ENCODE measurements at regions not wholly inside any gene's neighbourhood (a gene's known extent, or its start where the extent isn't known, plus 50 kb on each side); places are given as distances from the start of the nearest gene placed in this dataset.
"Not testable (repeated sequence)": the region's sequence is repeated elsewhere in the genome, so short reads cannot be mapped to it uniquely, and the experiment has no call there.

DNA sequence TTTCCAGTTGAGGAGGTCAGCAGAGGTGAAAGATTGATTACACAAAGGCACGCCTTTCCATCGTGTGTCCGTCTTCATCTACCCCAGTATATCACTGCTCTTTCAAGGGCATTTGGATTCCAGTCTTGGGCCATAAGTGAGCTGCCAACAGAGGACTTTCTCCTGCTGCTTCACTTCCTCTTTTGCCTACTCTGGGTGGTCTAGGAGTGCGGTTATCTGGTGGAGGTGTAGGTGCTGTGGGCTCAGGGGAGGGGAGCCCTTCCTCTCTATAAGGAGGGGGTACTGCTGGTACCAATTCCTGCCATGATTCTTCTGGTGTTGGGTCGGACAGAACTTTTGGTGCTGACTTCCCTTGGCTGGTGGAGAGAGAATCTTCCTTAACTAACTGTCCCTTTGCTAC is 83.1 kb upstream of the VEPH1 start:
- no peak for DNase-seq (ENCODE audit: low spot score in 2 of 2, unreplicated experiment in 2 of 2)
- H3K27me3 Mint-ChIP-seq (ENCODE audit: low read depth): peaks cover 7% of the 10 kb centered on the region
- TF ChIP-seq, protein P1, sequence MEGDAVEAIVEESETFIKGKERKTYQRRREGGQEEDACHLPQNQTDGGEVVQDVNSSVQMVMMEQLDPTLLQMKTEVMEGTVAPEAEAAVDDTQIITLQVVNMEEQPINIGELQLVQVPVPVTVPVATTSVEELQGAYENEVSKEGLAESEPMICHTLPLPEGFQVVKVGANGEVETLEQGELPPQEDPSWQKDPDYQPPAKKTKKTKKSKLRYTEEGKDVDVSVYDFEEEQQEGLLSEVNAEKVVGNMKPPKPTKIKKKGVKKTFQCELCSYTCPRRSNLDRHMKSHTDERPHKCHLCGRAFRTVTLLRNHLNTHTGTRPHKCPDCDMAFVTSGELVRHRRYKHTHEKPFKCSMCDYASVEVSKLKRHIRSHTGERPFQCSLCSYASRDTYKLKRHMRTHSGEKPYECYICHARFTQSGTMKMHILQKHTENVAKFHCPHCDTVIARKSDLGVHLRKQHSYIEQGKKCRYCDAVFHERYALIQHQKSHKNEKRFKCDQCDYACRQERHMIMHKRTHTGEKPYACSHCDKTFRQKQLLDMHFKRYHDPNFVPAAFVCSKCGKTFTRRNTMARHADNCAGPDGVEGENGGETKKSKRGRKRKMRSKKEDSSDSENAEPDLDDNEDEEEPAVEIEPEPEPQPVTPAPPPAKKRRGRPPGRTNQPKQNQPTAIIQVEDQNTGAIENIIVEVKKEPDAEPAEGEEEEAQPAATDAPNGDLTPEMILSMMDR (IDR thresholded peaks at IDR 0.05; ENCODE audit: unreplicated experiment): no peak
- H3K4me1 Mint-ChIP-seq: peaks cover 16% of the 10 kb centered on the region
- peaks cover 4% of the 10 kb centered on the region for H3K9me3 Mint-ChIP-seq
- H3K36me3 Mint-ChIP-seq: no peaks in the 10 kb centered on the region
- H3K4me3 Mint-ChIP-seq: no peak overlapping the region
- no peak overlapping the region for H3K27ac Mint-ChIP-seq

DNA sequence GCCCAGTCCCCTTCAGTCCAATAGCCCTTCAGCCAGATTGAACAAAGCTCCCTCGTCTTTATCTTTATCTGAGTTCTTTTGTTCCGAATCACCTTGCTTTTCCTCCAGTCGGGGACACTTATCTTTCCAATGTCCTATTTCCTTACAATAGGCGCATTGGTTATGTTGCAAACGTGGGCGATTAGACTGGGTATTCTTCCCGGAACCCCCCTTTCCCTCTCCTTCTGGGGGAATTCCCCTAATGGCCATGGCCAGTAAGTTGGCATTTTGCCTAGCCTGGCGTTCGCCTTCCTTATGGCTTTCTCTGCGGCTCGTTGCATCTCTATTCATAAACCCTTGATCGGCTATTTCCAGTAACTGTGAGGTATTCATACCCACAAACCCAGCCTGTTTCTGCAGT is 82.2 kb upstream of the VEPH1 start:
- peaks cover 13% of the 10 kb centered on the region for H3K4me1 Mint-ChIP-seq

DNA sequence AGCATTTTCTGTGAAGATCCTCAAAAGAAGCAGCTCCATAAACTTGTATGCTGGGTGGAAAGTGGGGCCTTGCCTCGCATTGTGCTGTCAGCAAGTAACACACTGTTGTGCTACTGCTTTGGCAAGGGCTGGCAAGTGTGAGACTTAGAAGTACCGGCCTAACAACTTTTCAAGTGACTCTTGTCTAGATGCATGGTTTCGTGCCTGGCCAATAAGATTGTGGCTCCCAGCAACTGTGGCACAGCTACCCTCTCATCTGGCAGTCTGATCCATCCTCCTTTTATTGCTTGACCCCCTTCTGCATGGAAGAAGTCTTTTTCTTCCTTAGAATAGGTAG is 79.4 kb upstream of the VEPH1 start:
- Mint-ChIP-seq H3K4me3 (no peak overlapping the region), H3K27me3 (ENCODE audit: low read depth) (peaks cover 2% of the 10 kb centered on the region), H3K9me3 (peaks cover 9% of the 10 kb centered on the region), H3K36me3 (no peaks in the 10 kb centered on the region), H3K4me1 (no peaks in the 10 kb centered on the region), H3K27ac (no peak overlapping the region)
- TF ChIP-seq, protein P1 (IDR thresholded peaks at IDR 0.05; ENCODE audit: unreplicated experiment): no peak
- no peak for DNase-seq (ENCODE audit: low spot score in 2 of 2, unreplicated experiment in 2 of 2)

More for the DNA sequence above, 82.2 kb upstream of the VEPH1 start:
- peaks cover 4% of the 10 kb centered on the region for H3K9me3 Mint-ChIP-seq
- TF ChIP-seq, protein P1 (IDR thresholded peaks at IDR 0.05; ENCODE audit: unreplicated experiment): no peak
- H3K4me3 Mint-ChIP-seq: no peak overlapping the region
- DNase-seq (ENCODE audit: low spot score in 2 of 2, unreplicated experiment in 2 of 2): no peak
- H3K36me3 Mint-ChIP-seq: no peaks in the 10 kb centered on the region
- peaks cover 2% of the 10 kb centered on the region for H3K27me3 Mint-ChIP-seq (ENCODE audit: low read depth)
- H3K27ac Mint-ChIP-seq: no peak overlapping the region

DNA sequence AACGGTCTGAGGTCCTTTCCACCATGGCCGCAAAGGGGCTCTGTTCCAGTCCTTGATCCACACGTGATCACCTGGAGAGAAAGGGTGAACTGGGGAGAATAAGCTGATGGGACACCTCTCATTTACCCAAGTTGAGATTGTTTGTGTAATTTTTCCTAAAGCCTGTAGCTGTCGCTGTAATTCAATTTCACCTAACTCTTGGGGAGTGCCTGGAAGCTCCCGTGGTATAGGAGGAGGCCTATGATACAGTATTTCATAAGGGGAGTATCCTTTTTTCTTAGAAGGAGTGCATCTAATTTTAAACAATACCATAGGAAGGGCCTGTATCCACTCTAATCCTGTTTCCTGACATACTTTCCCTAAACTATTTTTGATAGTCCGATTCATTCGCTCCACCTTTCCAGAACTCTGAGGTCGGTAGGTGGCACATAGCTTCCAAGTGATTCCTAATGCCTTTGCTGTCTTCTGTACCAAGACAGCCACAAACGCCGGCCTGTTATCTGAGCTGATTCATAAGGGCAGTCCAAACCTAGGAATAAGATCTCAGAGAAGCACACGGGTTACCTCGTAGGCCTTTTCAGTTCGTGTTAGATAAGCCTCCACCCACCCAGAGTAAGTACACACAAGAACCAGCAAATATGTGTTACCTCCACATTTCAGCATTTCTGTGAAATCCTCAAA is 78.9 kb upstream of the VEPH1 start:
- not testable (repeated sequence) for H3K9me3 Mint-ChIP-seq; H3K27ac Mint-ChIP-seq; DNase-seq (ENCODE audit: low spot score in 2 of 2, unreplicated experiment in 2 of 2); H3K4me3 Mint-ChIP-seq; H3K27me3 Mint-ChIP-seq (ENCODE audit: low read depth); H3K36me3 Mint-ChIP-seq; H3K4me1 Mint-ChIP-seq

DNA sequence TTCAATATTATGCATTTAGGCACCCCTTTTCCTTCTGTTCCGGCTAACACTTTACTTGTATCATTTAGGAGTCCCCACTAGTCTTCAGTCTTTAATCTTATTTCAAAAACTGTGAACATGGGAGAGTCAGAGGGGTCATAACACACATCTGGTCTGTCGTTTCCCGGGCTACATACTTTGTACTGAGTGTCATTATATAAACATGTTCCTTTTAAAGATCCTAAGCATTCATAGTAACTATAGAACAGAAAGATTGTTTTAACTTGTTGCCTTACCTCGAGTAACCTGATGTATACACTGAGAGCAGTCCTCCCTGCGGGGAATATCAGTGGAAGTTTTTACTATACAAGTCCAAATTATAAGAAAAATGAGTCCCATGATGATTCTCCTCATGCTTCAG is 78.2 kb upstream of the VEPH1 start:
- Mint-ChIP-seq H3K4me3 (no peak overlapping the region), H3K27ac (no peak overlapping the region), H3K27me3 (ENCODE audit: low read depth) (peaks cover 4% of the 10 kb centered on the region), H3K36me3 (no peaks in the 10 kb centered on the region), H3K4me1 (no peaks in the 10 kb centered on the region), H3K9me3 (peaks cover 5% of the 10 kb centered on the region)
- no peak for DNase-seq (ENCODE audit: low spot score in 2 of 2, unreplicated experiment in 2 of 2)
- TF ChIP-seq, protein P1 (IDR thresholded peaks at IDR 0.05; ENCODE audit: unreplicated experiment): no peak

DNA sequence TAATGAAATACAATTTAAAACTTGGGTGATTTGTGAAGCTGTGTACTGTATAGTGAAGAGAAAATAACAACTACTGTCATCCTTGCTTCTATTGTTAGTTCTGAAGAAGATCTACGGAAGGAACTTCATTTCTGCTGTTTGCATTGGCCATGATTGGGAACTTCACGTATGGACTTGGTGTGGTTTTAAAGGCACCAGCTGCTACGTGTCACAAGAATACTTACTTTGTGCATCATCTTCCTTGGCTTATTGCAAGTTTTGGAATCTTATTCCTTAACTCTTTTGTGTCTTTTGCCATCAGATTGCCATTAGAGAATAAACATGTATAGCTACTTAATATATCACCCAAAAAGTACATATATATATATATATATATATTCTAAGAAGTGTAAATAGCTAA is 75.0 kb upstream of the VEPH1 start:
- Mint-ChIP-seq H3K4me3 (no peak overlapping the region), H3K27ac (no peak overlapping the region), H3K4me1 (peaks cover 4% of the 10 kb centered on the region), H3K9me3 (peaks cover 5% of the 10 kb centered on the region), H3K27me3 (ENCODE audit: low read depth) (peaks cover 7% of the 10 kb centered on the region), H3K36me3 (no peaks in the 10 kb centered on the region)
- DNase-seq (ENCODE audit: low spot score in 2 of 2, unreplicated experiment in 2 of 2): no peak
- TF ChIP-seq, protein P1 (IDR thresholded peaks at IDR 0.05; ENCODE audit: unreplicated experiment): no peak

All from mesothelial cell of epicardium (in vitro differentiated cells).